Vagina (tissue), 2 donors: ENCODE measurements at regions not wholly inside any gene's neighbourhood (a gene's known extent, or its start where the extent isn't known, plus 50 kb on each side); places are given as distances from the start of the nearest gene placed in this dataset.

Source experiments
- DNase-seq, 2 donors: peaks; one replicate each; pipeline ENCODE4 v3.0.0-alpha.2; 2017; ENCODE audit errors: extremely low spot score in 2 of 2
- H3K27ac ChIP-seq: fragments of 200-600 bp; sonication (generic); one replicate; pipeline ENCODE4 v1.5.1; 2019
- H3K27me3 ChIP-seq: fragments of 200-600 bp; sonication (generic); one replicate; pipeline ENCODE4 v1.5.1; 2019
- H3K36me3 ChIP-seq, 2 donors: fragments of 200-600 bp; sonication (generic); one replicate each; pipeline ENCODE4 v1.5.1; 2017 to 2019
- H3K4me1 ChIP-seq: fragments of 200-600 bp; sonication (generic); one replicate; pipeline ENCODE4 v1.5.1; 2019
- H3K4me3 ChIP-seq, 2 donors: fragments of 200-600 bp; sonication (generic); 1 replicate in 1 of 2; 2 replicates in 1 of 2; pipeline ENCODE4 v1.5.1; 2016 to 2019
- H3K9me3 ChIP-seq: fragments of 200-600 bp; sonication (generic); one replicate; pipeline ENCODE4 v1.5.1; 2019
- POLR2A ChIP-seq, 2 donors: fragments of 450-650 bp; IDR thresholded peaks; one replicate each; pipeline ENCODE4 v1.6.1; 2017; ENCODE audit warnings: antibody characterized with exemption in 2 of 2, mild to moderate bottlenecking in 2 of 2, moderate library complexity in 2 of 2
- POLR2AphosphoS5 ChIP-seq, 2 donors: sonication (generic); formaldehyde crosslinking; IDR thresholded peaks; one replicate each; pipeline ENCODE4 v1.9.0; 2017; ENCODE audit warnings: antibody characterized with exemption in 2 of 2, mild to moderate bottlenecking in 2 of 2, low read depth in 1 of 2; ENCODE audit not compliant: insufficient read depth in 1 of 2
- intact Hi-C: fragments of 100-400 bp; cut with DNase I; formaldehyde crosslinking; loops from one replicate; pipeline ENCODE4 v1.15.1; 2023
- TF ChIP-seq, protein P1 (sequence below), 3 experiments: fragments of 450-650 bp in 2 of 3; fragments of 200-600 bp in 1 of 3; sonication (generic) in 1 of 3; IDR thresholded peaks; one replicate each; pipeline ENCODE4 v1.5.1; 2017 to 2019; ENCODE audit warnings: antibody characterized with exemption in 3 of 3, mild to moderate bottlenecking in 2 of 3, moderate library complexity in 2 of 3

DNA sequence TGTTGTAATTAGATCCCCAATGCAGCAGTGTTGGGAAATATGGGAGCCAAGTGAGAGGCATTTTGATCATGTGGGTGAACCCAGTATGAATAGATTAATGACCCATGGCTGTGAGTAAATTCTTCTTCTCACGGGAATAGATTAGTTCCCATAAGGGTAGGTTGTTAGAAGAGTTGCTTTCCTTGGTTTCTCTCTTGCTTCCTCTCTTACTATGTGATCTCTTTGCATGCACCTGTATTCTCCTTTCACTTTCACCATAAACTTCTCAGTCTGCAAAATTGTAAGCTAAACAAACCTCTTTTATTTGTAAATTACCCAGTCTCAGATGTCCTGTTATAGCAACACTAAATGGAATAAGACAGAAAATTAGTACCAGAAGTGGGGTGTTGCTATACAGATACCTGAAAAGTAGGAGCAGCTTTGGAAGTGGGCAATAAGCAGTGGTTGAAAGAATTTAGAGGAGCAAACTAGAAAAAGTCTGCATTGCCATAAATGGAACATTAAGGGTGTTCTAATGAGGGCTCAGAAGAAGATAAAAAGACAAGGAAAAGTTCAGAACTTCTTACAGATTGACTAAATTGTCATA lies 1090.0 kb upstream of the ARRDC3 start:
- Histone ChIP-seq H3K36me3 (no peaks in the 10 kb centered on the region), H3K27me3 (no peaks in the 10 kb centered on the region), H3K4me1 (no peaks in the 10 kb centered on the region), H3K4me3 (no peak overlapping the region), H3K9me3 (no peaks in the 10 kb centered on the region), H3K27ac (no peak overlapping the region)
- no peak for DNase-seq
- TF ChIP-seq, protein P1, sequence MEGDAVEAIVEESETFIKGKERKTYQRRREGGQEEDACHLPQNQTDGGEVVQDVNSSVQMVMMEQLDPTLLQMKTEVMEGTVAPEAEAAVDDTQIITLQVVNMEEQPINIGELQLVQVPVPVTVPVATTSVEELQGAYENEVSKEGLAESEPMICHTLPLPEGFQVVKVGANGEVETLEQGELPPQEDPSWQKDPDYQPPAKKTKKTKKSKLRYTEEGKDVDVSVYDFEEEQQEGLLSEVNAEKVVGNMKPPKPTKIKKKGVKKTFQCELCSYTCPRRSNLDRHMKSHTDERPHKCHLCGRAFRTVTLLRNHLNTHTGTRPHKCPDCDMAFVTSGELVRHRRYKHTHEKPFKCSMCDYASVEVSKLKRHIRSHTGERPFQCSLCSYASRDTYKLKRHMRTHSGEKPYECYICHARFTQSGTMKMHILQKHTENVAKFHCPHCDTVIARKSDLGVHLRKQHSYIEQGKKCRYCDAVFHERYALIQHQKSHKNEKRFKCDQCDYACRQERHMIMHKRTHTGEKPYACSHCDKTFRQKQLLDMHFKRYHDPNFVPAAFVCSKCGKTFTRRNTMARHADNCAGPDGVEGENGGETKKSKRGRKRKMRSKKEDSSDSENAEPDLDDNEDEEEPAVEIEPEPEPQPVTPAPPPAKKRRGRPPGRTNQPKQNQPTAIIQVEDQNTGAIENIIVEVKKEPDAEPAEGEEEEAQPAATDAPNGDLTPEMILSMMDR (IDR thresholded peaks at IDR 0.05), result no peak
- TF ChIP-seq POLR2AphosphoS5 (IDR thresholded peaks at IDR 0.05; ENCODE audit: insufficient read depth in 1 of 2, low read depth in 1 of 2) (no peak), POLR2A (IDR thresholded peaks at IDR 0.05) (no peak)
- intact Hi-C loops, result no loop called here

DNA sequence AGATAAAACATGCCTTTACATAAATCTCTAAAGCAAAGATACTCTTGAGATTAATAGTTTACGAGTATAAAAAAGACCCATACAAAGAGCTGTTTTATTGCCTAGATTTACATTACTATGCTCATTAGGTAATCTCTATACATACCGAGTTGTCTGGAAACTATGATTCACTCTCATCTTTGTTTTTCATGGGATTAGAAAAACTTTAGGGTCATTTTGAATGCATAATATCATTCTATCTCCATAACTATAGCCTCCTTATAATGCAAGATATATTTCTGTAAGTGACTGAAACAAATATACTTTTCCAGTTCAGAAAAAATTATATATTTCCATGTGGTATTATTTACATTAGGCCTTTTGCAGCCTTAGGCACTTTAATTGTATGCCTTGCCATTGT lies 1088.7 kb upstream of the ARRDC3 start:
- Histone ChIP-seq H3K36me3 (no peaks in the 10 kb centered on the region), H3K4me3 (no peak overlapping the region), H3K4me1 (no peaks in the 10 kb centered on the region), H3K27ac (no peak overlapping the region), H3K9me3 (no peaks in the 10 kb centered on the region), H3K27me3 (no peaks in the 10 kb centered on the region)
- TF ChIP-seq POLR2A (IDR thresholded peaks at IDR 0.05), result no peak
- TF ChIP-seq, protein P1 (IDR thresholded peaks at IDR 0.05), result no peak
- TF ChIP-seq POLR2AphosphoS5 (IDR thresholded peaks at IDR 0.05; ENCODE audit: insufficient read depth in 1 of 2, low read depth in 1 of 2), result no peak
- intact Hi-C loops, result no loop called here
- DNase-seq, result no peak

DNA sequence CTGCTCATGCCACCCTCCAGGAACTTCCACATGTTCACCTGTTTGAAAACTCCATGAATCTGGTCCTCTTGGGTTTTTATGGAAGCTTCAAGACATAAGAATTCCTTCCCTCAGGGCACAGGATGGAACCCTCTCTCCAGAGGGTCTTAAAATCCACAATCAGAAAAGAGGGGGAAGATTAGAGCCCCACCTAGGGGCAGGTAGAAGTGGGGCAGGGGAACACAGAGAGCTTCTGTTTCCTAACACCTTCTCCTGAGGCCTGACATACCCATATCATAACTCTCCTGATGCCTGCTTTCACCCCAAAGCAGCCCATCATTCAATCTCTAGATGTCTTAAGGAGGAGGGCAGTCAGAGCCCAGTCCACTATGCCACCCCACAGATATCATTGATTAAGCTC lies 1087.7 kb upstream of the ARRDC3 start:
- DNase-seq, result no peak
- Histone ChIP-seq H3K27ac (no peak overlapping the region), H3K27me3 (no peaks in the 10 kb centered on the region), H3K4me3 (no peak overlapping the region), H3K36me3 (no peaks in the 10 kb centered on the region), H3K9me3 (no peaks in the 10 kb centered on the region), H3K4me1 (no peaks in the 10 kb centered on the region)
- intact Hi-C loops, result no loop called here
- no peak for TF ChIP-seq POLR2A (IDR thresholded peaks at IDR 0.05)
- TF ChIP-seq POLR2AphosphoS5 (IDR thresholded peaks at IDR 0.05; ENCODE audit: insufficient read depth in 1 of 2, low read depth in 1 of 2), result no peak

DNA sequence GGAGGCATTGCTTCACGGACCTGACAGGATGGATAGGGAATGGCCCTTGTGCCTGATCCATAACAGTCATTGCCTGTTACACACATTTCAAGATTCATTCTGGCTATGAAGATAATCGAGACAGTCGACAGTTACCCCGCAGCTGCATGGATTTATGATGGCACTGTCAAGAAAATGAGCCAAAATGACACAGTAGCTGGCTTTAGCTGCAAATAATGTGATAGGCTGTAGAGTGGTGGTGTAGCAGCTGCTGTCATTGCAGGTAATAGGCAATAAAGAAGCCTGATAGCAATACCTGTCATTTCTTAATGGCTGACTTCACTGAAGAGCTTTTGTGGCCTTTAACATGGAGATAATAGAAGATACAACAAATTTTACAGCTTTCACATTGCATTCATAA lies 1085.2 kb upstream of the ARRDC3 start:
- H3K4me1 ChIP-seq, result no peaks in the 10 kb centered on the region
- H3K4me3 ChIP-seq, result no peak overlapping the region
- H3K27me3 ChIP-seq, result no peaks in the 10 kb centered on the region
- no peaks in the 10 kb centered on the region for H3K36me3 ChIP-seq
- H3K27ac ChIP-seq, result no peak overlapping the region
- TF ChIP-seq POLR2AphosphoS5 (IDR thresholded peaks at IDR 0.05; ENCODE audit: insufficient read depth in 1 of 2, low read depth in 1 of 2) (no peak), POLR2A (IDR thresholded peaks at IDR 0.05) (no peak)
- TF ChIP-seq, protein P1 (IDR thresholded peaks at IDR 0.05), result no peak
- H3K9me3 ChIP-seq, result no peaks in the 10 kb centered on the region
- intact Hi-C loops, result no loop called here
- no peak for DNase-seq

DNA sequence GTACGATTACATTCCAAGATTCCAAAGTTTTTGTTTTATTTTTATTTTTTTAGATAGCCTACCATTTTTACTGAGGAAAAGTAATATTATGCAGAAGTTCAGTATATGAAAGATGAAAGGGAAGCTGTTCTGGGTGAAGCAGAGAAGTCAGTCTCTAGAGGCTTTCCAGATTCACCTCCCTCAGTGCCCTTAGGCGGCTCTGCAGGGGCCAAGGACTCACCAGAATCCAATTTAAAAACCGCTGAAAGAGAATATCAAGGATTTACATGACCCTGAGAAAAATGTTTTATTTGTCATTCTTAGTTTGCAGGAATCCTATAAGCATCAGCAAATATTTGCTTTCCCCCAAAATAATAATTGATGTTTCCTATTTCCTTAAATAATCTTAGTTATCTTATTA lies 1084.6 kb upstream of the ARRDC3 start:
- no peak overlapping the region for H3K4me3 ChIP-seq
- intact Hi-C loops, result no loop called here
- H3K9me3 ChIP-seq, result no peaks in the 10 kb centered on the region
- no peak overlapping the region for H3K27ac ChIP-seq
- DNase-seq, result no peak
- no peaks in the 10 kb centered on the region for H3K36me3 ChIP-seq
- no peaks in the 10 kb centered on the region for H3K4me1 ChIP-seq
- H3K27me3 ChIP-seq, result no peaks in the 10 kb centered on the region
- TF ChIP-seq POLR2AphosphoS5 (IDR thresholded peaks at IDR 0.05; ENCODE audit: insufficient read depth in 1 of 2, low read depth in 1 of 2) (no peak), POLR2A (IDR thresholded peaks at IDR 0.05) (no peak)
- TF ChIP-seq, protein P1 (IDR thresholded peaks at IDR 0.05), result no peak
